ENCODE measurements at regions not wholly inside any gene's neighbourhood (a gene's known extent, or its start where the extent isn't known, plus 50 kb on each side); places are given as distances from the start of the nearest gene placed in this dataset.

- H3K4me3 Mint-ChIP-seq = no peak overlapping the region
- no peak overlapping the region for H2AFZ ChIP-seq (ENCODE audit: insufficient read depth, low read depth, low read length, poor library complexity, severe bottlenecking)
- ChIA-PET CTCF (no interaction called here), POLR2A (no interaction called here)
- H3K9ac ChIP-seq (ENCODE audit: low read length) = no peak overlapping the region
- H3K36me3 ChIP-seq (replicated peaks in 1 of 2; ENCODE audit: control extremely low read depth in 1 of 2, control insufficient read depth in 1 of 2, extremely low read depth in 1 of 2, insufficient read depth in 2 of 2, low read length in 1 of 2) = no peaks in the 10 kb centered on the region
- no peaks in the 10 kb centered on the region for H3K4me1 ChIP-seq (ENCODE audit: control insufficient read depth in 2 of 2, insufficient read depth in 2 of 2, low read length in 2 of 2)
- no peak for TF ChIP-seq EZH2 (IDR thresholded peaks at IDR 0.05; ENCODE audit: borderline replicate concordance, insufficient read depth, low read depth, low read length, poor library complexity, severe bottlenecking)
- DNase-seq = no peak
- peaks cover 4% of the 10 kb centered on the region for H3K9me3 Mint-ChIP-seq (ENCODE audit: insufficient read depth)
- H3K27me3 ChIP-seq (replicated peaks in 1 of 4; ENCODE audit: control extremely low read depth in 1 of 4, control insufficient read depth in 3 of 4, insufficient read depth in 4 of 4, low read length in 3 of 4) = no peaks in the 10 kb centered on the region
- H3K27ac Mint-ChIP-seq = no peak overlapping the region
- no peaks in the 10 kb centered on the region for H4K20me1 ChIP-seq (ENCODE audit: control insufficient read depth, insufficient read depth, low read length, poor library complexity, severe bottlenecking)
- intact Hi-C loops (cut with micrococcal nuclease) = no loop called here
- no peaks in the 10 kb centered on the region for H3K27me3 Mint-ChIP-seq
- H3K4me2 ChIP-seq (replicated peaks; ENCODE audit: low read depth, low read length, poor library complexity, severe bottlenecking) = no peak overlapping the region
- H3K79me2 ChIP-seq (ENCODE audit: control insufficient read depth, insufficient read depth, low read length) = no peaks in the 10 kb centered on the region
- H3K4me3 ChIP-seq (ENCODE audit: control extremely low read depth in 1 of 5, extremely low read depth in 1 of 5, insufficient read depth in 1 of 5, low read depth in 2 of 5, low read length in 4 of 5) = no peak overlapping the region
- H3K27ac ChIP-seq (ENCODE audit: low read length in 2 of 2) = no peak overlapping the region
- no peaks in the 10 kb centered on the region for H3K4me1 Mint-ChIP-seq
- H3K9me3 ChIP-seq (ENCODE audit: control extremely low read depth in 1 of 3, control insufficient read depth in 2 of 3, insufficient read depth in 1 of 3, low read length in 2 of 3) = peaks cover 0 to 2% (median 0%) of the 10 kb centered on the region in 3 donors
- ATAC-seq (ENCODE audit: low read depth) = no peak
These were observed 1221.5 kb downstream of the FSCB start for GRCh38 chr14:43285575-43285974.

GRCh38 chr14:43260056-43260455 lies 1247.0 kb downstream of the FSCB start:
- no peak for DNase-seq
- Histone ChIP-seq H3K27ac (ENCODE audit: low read length in 2 of 2) (no peak overlapping the region), H3K4me1 (ENCODE audit: control insufficient read depth in 2 of 2, insufficient read depth in 2 of 2, low read length in 2 of 2) (no peaks in the 10 kb centered on the region), H3K36me3 (replicated peaks in 1 of 2; ENCODE audit: control extremely low read depth in 1 of 2, control insufficient read depth in 1 of 2, extremely low read depth in 1 of 2, insufficient read depth in 2 of 2, low read length in 1 of 2) (no peaks in the 10 kb centered on the region), H3K9ac (ENCODE audit: low read length) (no peak overlapping the region), H2AFZ (ENCODE audit: insufficient read depth, low read depth, low read length, poor library complexity, severe bottlenecking) (no peak overlapping the region), H3K27me3 (replicated peaks in 1 of 4; ENCODE audit: control extremely low read depth in 1 of 4, control insufficient read depth in 3 of 4, insufficient read depth in 4 of 4, low read length in 3 of 4) (no peaks in the 10 kb centered on the region), H4K20me1 (ENCODE audit: control insufficient read depth, insufficient read depth, low read length, poor library complexity, severe bottlenecking) (no peaks in the 10 kb centered on the region), H3K79me2 (ENCODE audit: control insufficient read depth, insufficient read depth, low read length) (no peaks in the 10 kb centered on the region), H3K4me3 (ENCODE audit: control extremely low read depth in 1 of 5, extremely low read depth in 1 of 5, insufficient read depth in 1 of 5, low read depth in 2 of 5, low read length in 4 of 5) (no peak overlapping the region), H3K4me2 (replicated peaks; ENCODE audit: low read depth, low read length, poor library complexity, severe bottlenecking) (no peak overlapping the region), H3K9me3 (ENCODE audit: control extremely low read depth in 1 of 3, control insufficient read depth in 2 of 3, insufficient read depth in 1 of 3, low read length in 2 of 3) (peaks cover 0 to 3% (median 0%) of the 10 kb centered on the region in 3 donors)
- no peaks in the 10 kb centered on the region for H3K27me3 Mint-ChIP-seq
- no peaks in the 10 kb centered on the region for H3K4me1 Mint-ChIP-seq
- no peak for ATAC-seq (ENCODE audit: low read depth)
- H3K4me3 Mint-ChIP-seq = no peak overlapping the region
- 100% methylated on average over 1 of the region's 4 CpGs for WGBS (ENCODE audit: insufficient coverage)
- intact Hi-C loops (cut with micrococcal nuclease) = no loop called here
- TF ChIP-seq EZH2 (IDR thresholded peaks at IDR 0.05; ENCODE audit: borderline replicate concordance, insufficient read depth, low read depth, low read length, poor library complexity, severe bottlenecking) = no peak
- TF ChIP-seq, protein P1, sequence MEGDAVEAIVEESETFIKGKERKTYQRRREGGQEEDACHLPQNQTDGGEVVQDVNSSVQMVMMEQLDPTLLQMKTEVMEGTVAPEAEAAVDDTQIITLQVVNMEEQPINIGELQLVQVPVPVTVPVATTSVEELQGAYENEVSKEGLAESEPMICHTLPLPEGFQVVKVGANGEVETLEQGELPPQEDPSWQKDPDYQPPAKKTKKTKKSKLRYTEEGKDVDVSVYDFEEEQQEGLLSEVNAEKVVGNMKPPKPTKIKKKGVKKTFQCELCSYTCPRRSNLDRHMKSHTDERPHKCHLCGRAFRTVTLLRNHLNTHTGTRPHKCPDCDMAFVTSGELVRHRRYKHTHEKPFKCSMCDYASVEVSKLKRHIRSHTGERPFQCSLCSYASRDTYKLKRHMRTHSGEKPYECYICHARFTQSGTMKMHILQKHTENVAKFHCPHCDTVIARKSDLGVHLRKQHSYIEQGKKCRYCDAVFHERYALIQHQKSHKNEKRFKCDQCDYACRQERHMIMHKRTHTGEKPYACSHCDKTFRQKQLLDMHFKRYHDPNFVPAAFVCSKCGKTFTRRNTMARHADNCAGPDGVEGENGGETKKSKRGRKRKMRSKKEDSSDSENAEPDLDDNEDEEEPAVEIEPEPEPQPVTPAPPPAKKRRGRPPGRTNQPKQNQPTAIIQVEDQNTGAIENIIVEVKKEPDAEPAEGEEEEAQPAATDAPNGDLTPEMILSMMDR (IDR thresholded peaks at IDR 0.05) = no peak
- ChIA-PET CTCF (no interaction called here), POLR2A (no interaction called here)
- H3K27ac Mint-ChIP-seq = no peak overlapping the region
- H3K9me3 Mint-ChIP-seq (ENCODE audit: insufficient read depth) = no peaks in the 10 kb centered on the region

Data from B cell (primary cell).